IMR-90 (cell line): ENCODE measurements at regions not wholly inside any gene's neighbourhood (a gene's known extent, or its start where the extent isn't known, plus 50 kb on each side); places are given as distances from the start of the nearest gene placed in this dataset.

Source experiments
- ATAC-seq: fragments of 200-7000 bp; cut with Tn5 transposase; 2 replicates; pipeline ENCODE4 v1.9.1; 2020; ENCODE audit warnings: low read depth, mild to moderate bottlenecking, moderate library complexity
- BruUV-seq: library from RNA; stranded (reverse); fragments of 400-500 nt; replicated peaks from 2 replicates; lab custom pipeline; 2021; lab: Mats Ljungman, UMichigan
- CTCF ChIA-PET: fragments of 300-600 bp; formaldehyde crosslinking; extraction: SDS; loops from one replicate; lab custom pipeline; 2021; ENCODE audit warnings: antibody characterized with exemption; lab: Yijun Ruan, JAX
- POLR2A ChIA-PET: fragments of 300-600 bp; sonication (Branson Sonifier 250); formaldehyde crosslinking; loops from one replicate; lab custom pipeline; 2022; ENCODE audit warnings: antibody characterized with exemption; ENCODE audit not compliant: unreplicated experiment; lab: Charles Lee
- DNase-seq: peaks from one replicate; pipeline ENCODE4 v3.0.0; 2013
- H2AFZ ChIP-seq: replicated peaks from 2 replicates; pipeline ENCODE3; 2013; ENCODE audit warnings: low read length, mild to moderate bottlenecking; ENCODE audit not compliant: poor library complexity
- H2AK5ac ChIP-seq: 2 replicates; pipeline ENCODE4 v1.6.1; 2013; ENCODE audit warnings: low read depth, low read length, inconsistent platforms
- H2AK9ac ChIP-seq: replicated peaks from 2 replicates; pipeline ENCODE3; 2013; ENCODE audit warnings: mild to moderate bottlenecking, low read depth, low read length, moderate library complexity; ENCODE audit not compliant: poor library complexity
- H2BK120ac ChIP-seq: 2 replicates; pipeline ENCODE4 v1.6.1; 2013; ENCODE audit warnings: low read depth, low read length, inconsistent platforms
- H2BK15ac ChIP-seq: 3 replicates; pipeline ENCODE4 v1.6.1; 2013; ENCODE audit warnings: low read depth, low read length, inconsistent platforms
- H2BK20ac ChIP-seq: 2 replicates; pipeline ENCODE4 v1.6.1; 2013; ENCODE audit warnings: low read depth, mild to moderate bottlenecking, inconsistent platforms, low read length, moderate library complexity
- H2BK5ac ChIP-seq: 2 replicates; pipeline ENCODE4 v1.6.1; 2013; ENCODE audit warnings: mild to moderate bottlenecking, low read depth, low read length, inconsistent platforms; ENCODE audit not compliant: poor library complexity, severe bottlenecking
- H3K14ac ChIP-seq: replicated peaks from 2 replicates; pipeline ENCODE4 v1.6.1; 2013; ENCODE audit warnings: low read depth, low read length, inconsistent platforms
- H3K18ac ChIP-seq: 2 replicates; pipeline ENCODE4 v1.6.1; 2013; ENCODE audit warnings: low read depth, low read length, control low read depth
- H3K23ac ChIP-seq: 2 replicates; pipeline ENCODE4 v1.6.1; 2013; ENCODE audit warnings: low read depth, low read length, inconsistent platforms
- H3K27ac ChIP-seq: 2 replicates; pipeline ENCODE4 v1.5.1; 2013; ENCODE audit warnings: mild to moderate bottlenecking, control low read depth, low read length; ENCODE audit not compliant: insufficient read depth
- H3K27me3 ChIP-seq: 2 replicates; pipeline ENCODE4 v1.6.1; 2013; ENCODE audit warnings: low read length; ENCODE audit not compliant: control insufficient read depth, insufficient read depth
- H3K36me3 ChIP-seq: 2 replicates; pipeline ENCODE4 v1.6.1; 2013; ENCODE audit warnings: low read length, mixed read lengths; ENCODE audit not compliant: control insufficient read depth, insufficient read depth
- H3K4ac ChIP-seq: 2 replicates; pipeline ENCODE4 v1.6.1; 2013; ENCODE audit warnings: low read depth, low read length, inconsistent platforms
- H3K4me1 ChIP-seq: 2 replicates; pipeline ENCODE4 v1.6.1; 2013; ENCODE audit warnings: low read length, mixed read lengths; ENCODE audit not compliant: control insufficient read depth, insufficient read depth
- H3K4me2 ChIP-seq: 2 replicates; pipeline ENCODE4 v1.6.1; 2013; ENCODE audit warnings: low read depth, mild to moderate bottlenecking, control low read depth, low read length, moderate library complexity
- H3K4me3 ChIP-seq: 2 replicates; pipeline ENCODE4 v1.5.1; 2013; ENCODE audit warnings: low read depth, mild to moderate bottlenecking, control low read depth, low read length, moderate library complexity; ENCODE audit not compliant: insufficient read depth
- H3K56ac ChIP-seq: 2 replicates; pipeline ENCODE4 v1.6.1; 2013; ENCODE audit warnings: low read length, inconsistent platforms; ENCODE audit not compliant: insufficient read depth; ENCODE audit errors: extremely low read depth
- H3K79me1 ChIP-seq, 2 experiments: 2 replicates each; pipeline ENCODE4 v1.6.1; 2013; ENCODE audit warnings: low read length in 2 of 2, inconsistent platforms in 1 of 2, low read depth in 1 of 2
- H3K9ac ChIP-seq: 2 replicates; pipeline ENCODE4 v1.6.1; 2013; ENCODE audit warnings: low read depth, low read length, control low read depth
- H3K9me1 ChIP-seq: 2 replicates; pipeline ENCODE4 v1.6.1; 2013; ENCODE audit warnings: low read length, inconsistent platforms; ENCODE audit not compliant: insufficient read depth
- H3K9me3 ChIP-seq: 2 replicates; pipeline ENCODE4 v1.6.1; 2013; ENCODE audit warnings: low read length; ENCODE audit not compliant: control insufficient read depth, insufficient read depth
- H4K20me1 ChIP-seq: 2 replicates; pipeline ENCODE4 v1.6.1; 2013; ENCODE audit warnings: low read length, inconsistent platforms; ENCODE audit not compliant: insufficient read depth
- H4K5ac ChIP-seq: 2 replicates; pipeline ENCODE4 v1.6.1; 2013; ENCODE audit warnings: mild to moderate bottlenecking, low read depth, low read length, control low read depth
- H4K8ac ChIP-seq, 2 experiments: 2 replicates each; pipeline ENCODE4 v1.6.1; 2013; ENCODE audit warnings: low read depth in 2 of 2, low read length in 2 of 2, control low read depth in 1 of 2, inconsistent platforms in 1 of 2
- H4K91ac ChIP-seq: 2 replicates; pipeline ENCODE4 v1.6.1; 2013; ENCODE audit warnings: low read depth, low read length, inconsistent platforms; ENCODE audit not compliant: insufficient read depth
- BHLHE40 ChIP-seq: fragments of 150-350 bp; IDR thresholded peaks from 2 replicates; pipeline ENCODE4 v1.6.1; 2016; ENCODE audit warnings: mild to moderate bottlenecking, low read depth, low read length
- CHD1 ChIP-seq: IDR thresholded peaks from 2 replicates; pipeline ENCODE4 v1.6.1; 2012; ENCODE audit warnings: low read depth, low read length, improper control_type of control experiment
- ELK1 ChIP-seq: fragments of 150-350 bp; IDR thresholded peaks from 2 replicates; pipeline ENCODE4 v1.6.1; 2016; ENCODE audit warnings: low read depth, mild to moderate bottlenecking, low read length, moderate library complexity, borderline replicate concordance
- FOS ChIP-seq: fragments of 150-350 bp; IDR thresholded peaks from 2 replicates; pipeline ENCODE4 v1.6.1; 2016; ENCODE audit warnings: low read depth, low read length
- MAFK ChIP-seq: IDR thresholded peaks from 2 replicates; pipeline ENCODE4 v1.6.1; 2012; ENCODE audit warnings: low read depth, low read length, improper control_type of control experiment
- MAZ ChIP-seq: IDR thresholded peaks from 2 replicates; pipeline ENCODE4 v1.6.1; 2012; ENCODE audit warnings: low read depth, mild to moderate bottlenecking, low read length, improper control_type of control experiment, moderate library complexity, borderline replicate concordance
- MXI1 ChIP-seq: IDR thresholded peaks from 2 replicates; pipeline ENCODE4 v1.6.1; 2012; ENCODE audit warnings: low read depth, mild to moderate bottlenecking, low read length, moderate library complexity, borderline replicate concordance
- POLR2A ChIP-seq: IDR thresholded peaks from 2 replicates; pipeline ENCODE4 v1.6.1; 2012; ENCODE audit warnings: mild to moderate bottlenecking, low read depth, low read length
- RAD21 ChIP-seq: IDR thresholded peaks from 2 replicates; pipeline ENCODE4 v1.6.1; 2012; ENCODE audit warnings: low read length, improper control_type of control experiment
- RCOR1 ChIP-seq: IDR thresholded peaks from 2 replicates; pipeline ENCODE4 v1.6.1; 2012; ENCODE audit warnings: mild to moderate bottlenecking, low read length, improper control_type of control experiment; ENCODE audit not compliant: insufficient replicate concordance
- RFX5 ChIP-seq: IDR thresholded peaks from 2 replicates; pipeline ENCODE4 v1.8.0; 2012; ENCODE audit warnings: low read depth, mild to moderate bottlenecking, low read length, moderate library complexity
- SMC3 ChIP-seq: fragments of 150-350 bp; IDR thresholded peaks from 2 replicates; pipeline ENCODE4 v1.6.1; 2016; ENCODE audit warnings: low read depth, mild to moderate bottlenecking, antibody characterized with exemption, low read length, moderate library complexity
- USF2 ChIP-seq: fragments of 150-350 bp; IDR thresholded peaks from 2 replicates; pipeline ENCODE4 v1.6.1; 2017; ENCODE audit warnings: mild to moderate bottlenecking, antibody characterized with exemption, low read length, low read depth
- WGBS, 2 experiments: methylation state at CpG; one replicate each; pipeline versions ENCODE4 v1.1.5 to v1.1.7; 2013; ENCODE audit warnings: missing lambda C conversion rate in 2 of 2; ENCODE audit not compliant: insufficient read length in 1 of 2; ENCODE audit errors: extremely low coverage in 2 of 2; 5-methylcytosine and 5-hydroxymethylcytosine counted together
- dilution Hi-C: fragments of 300-500 bp; cut with HindIII; formaldehyde crosslinking; loops from one replicate; pipeline ENCODE4 v1.14.3; 2018; ENCODE audit warnings: low sequenced_read_pairs; ENCODE audit not compliant: unreplicated experiment
- in situ Hi-C: fragments of 300-500 bp; cut with MboI; formaldehyde crosslinking; loops from 3 replicates; pipeline ENCODE4 v1.14.3; 2019; ENCODE audit warnings: low sequenced_read_pairs, inconsistent platforms, mixed read lengths
- intact Hi-C: fragments of 100-400 bp; cut with micrococcal nuclease; formaldehyde crosslinking; loops from 2 replicates; pipeline ENCODE4 v1.10.0; 2022

DNA sequence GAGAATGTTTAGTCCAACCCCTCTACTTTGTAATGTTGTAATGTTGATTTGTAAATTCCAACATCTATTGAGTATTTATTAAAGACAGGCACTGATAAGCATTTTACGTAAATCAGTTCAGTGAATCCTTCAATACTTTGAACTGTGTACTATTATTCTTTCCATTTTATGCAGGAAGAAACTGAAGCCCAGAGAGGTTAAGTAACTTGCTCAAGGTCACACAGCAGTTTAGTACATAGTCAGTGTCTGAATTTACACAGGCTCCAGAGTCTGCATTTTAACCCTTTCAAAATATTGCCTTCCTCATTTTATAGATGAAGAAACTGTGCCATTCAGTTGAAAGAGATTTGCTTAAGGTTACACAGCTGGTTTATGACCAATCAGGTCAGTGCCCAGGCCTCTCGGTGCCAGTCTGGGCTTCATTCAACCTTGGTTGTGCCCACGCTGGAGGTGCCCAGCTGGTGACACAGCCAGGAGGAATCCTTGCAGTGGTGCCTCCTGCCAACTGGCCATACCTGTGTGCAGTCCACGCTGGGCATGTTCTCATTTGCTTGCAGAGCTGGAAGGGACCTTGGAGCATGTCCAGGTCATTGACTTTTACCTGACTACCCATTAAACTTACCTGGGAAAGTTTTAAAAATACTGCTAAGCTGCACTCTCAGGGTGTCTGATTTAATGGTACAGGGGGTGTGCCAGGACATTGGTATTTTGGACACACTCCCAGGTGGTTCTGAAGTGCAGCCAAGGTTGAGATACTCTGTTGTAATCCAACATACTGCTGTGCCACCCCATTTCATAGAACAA, 74.3 kb upstream of the CYRIA start:
- DNase-seq (no peak), ATAC-seq (no peak)
- Histone ChIP-seq H3K79me1 (no peaks in the 10 kb centered on the region), H3K56ac (no peak overlapping the region), H3K9me3 (no peaks in the 10 kb centered on the region), H4K8ac (no peak overlapping the region), H2AFZ (no peak overlapping the region), H3K36me3 (no peaks in the 10 kb centered on the region), H3K9me1 (no peaks in the 10 kb centered on the region), H2BK5ac (no peak overlapping the region), H4K5ac (no peak overlapping the region), H3K4me2 (no peak overlapping the region), H2AK9ac (no peak overlapping the region), H3K27ac (no peak overlapping the region), H3K23ac (no peak overlapping the region), H3K14ac (no peak overlapping the region), H3K4me1 (no peaks in the 10 kb centered on the region), H2BK15ac (no peak overlapping the region), H3K9ac (no peak overlapping the region), H2BK120ac (no peak overlapping the region), H2BK20ac (no peak overlapping the region), H4K91ac (no peak overlapping the region), H3K27me3 (no peaks in the 10 kb centered on the region), H4K20me1 (no peaks in the 10 kb centered on the region), H3K18ac (no peak overlapping the region), H3K4ac (no peak overlapping the region), H3K4me3 (no peak overlapping the region), H2AK5ac (no peak overlapping the region)
- intact Hi-C loops (no loop called here), dilution Hi-C loops (no loop called here), in situ Hi-C loops (no loop called here)
- POLR2A ChIA-PET: no interaction called here
- 50% methylated on average over 1 of the region's 4 CpGs; no CpG with 5 or more reads in 1 of the 2 experiments for WGBS, 2 experiments
- TF ChIP-seq USF2 (no peak), MXI1 (no peak), RAD21 (no peak), CHD1 (no peak), MAFK (no peak), ELK1 (no peak), RCOR1 (no peak), FOS (no peak), SMC3 (no peak), POLR2A (no peak), MAZ (no peak), BHLHE40 (no peak), RFX5 (no peak)
- no TSS peak for BruUV-seq
- CTCF ChIA-PET: no interaction called here
